ENCODE measurements at regions not wholly inside any gene's neighbourhood (a gene's known extent, or its start where the extent isn't known, plus 50 kb on each side); places are given as distances from the start of the nearest gene placed in this dataset.

DNA sequence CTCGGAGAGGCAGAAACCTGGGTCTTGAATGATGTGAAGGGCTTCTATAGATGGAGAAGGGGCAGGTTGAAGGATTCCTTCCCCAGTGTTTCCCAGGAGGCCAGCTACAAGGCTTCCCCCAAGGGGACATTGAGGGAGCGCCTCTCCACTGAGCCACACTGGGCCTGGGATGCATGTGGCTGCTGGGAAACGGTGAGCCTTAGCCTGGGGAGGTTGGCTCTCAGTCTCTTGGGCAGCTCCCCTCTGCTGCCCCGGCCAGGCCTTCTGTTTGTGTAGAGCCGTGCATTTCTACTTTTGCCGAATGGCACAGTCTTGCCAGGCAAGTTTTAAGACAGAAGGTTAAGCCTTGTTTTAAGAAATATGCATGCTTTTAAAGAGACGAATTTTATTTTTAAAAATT is 254.4 kb upstream of the POU3F1 start:
- Mint-ChIP-seq H3K4me3 (no peak overlapping the region), H3K27ac (no peak overlapping the region), H3K4me1 (no peaks in the 10 kb centered on the region), H3K36me3 (no peaks in the 10 kb centered on the region), H3K9me3 (no peaks in the 10 kb centered on the region), H3K27me3 (peaks cover 27% of the 10 kb centered on the region)
- DNase-seq (no peak), ATAC-seq (ENCODE audit: low read depth) (no peak)
- POLR2A ChIA-PET: no interaction called here

DNA sequence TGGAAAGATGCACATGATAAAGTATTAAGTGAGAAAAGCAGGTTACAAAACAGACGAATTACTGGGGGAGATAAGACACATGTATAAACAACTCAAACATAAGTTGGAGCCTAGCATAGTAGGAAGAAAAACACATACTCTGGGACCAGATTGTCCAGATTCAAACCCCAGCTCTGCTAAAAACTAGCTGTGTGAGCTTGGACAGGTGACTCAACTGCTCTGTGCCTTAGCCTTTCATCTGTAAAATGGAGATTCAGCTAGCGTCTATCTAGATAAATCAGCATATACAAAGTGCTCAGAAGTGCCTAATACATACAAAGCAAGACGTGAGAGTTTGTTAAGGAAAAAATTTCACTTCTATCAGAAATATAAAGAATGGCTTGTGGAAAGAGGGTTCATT is 254.0 kb upstream of the POU3F1 start:
- H3K9me3 Mint-ChIP-seq: no peaks in the 10 kb centered on the region
- H3K4me3 Mint-ChIP-seq: no peak overlapping the region
- no peaks in the 10 kb centered on the region for H3K4me1 Mint-ChIP-seq
- no peak for DNase-seq
- H3K27ac Mint-ChIP-seq: no peak overlapping the region
- H3K36me3 Mint-ChIP-seq: no peaks in the 10 kb centered on the region
- no peak for ATAC-seq (ENCODE audit: low read depth)
- peaks cover 25% of the 10 kb centered on the region for H3K27me3 Mint-ChIP-seq
- POLR2A ChIA-PET: no interaction called here

DNA sequence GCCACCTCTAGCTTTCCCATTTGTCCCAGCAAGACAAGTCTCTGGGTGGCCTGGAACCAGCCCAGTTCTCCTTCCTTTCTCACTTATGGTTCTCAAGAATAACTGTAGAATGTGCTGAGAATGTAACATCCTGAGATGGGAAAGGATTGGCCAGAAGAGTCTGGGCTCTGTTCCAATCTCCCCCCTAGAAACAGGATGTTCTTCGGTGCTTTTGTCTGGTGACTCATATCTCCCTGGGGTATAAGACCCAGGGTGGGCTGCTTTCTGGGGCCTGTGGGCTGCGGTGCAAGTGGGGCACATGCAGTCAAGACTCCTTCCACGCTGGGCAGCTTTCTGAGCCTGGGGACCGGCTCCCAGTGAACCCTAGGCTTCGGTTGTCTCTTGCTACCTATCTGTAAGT is 251.2 kb upstream of the POU3F1 start:
- H3K9me3 Mint-ChIP-seq: no peaks in the 10 kb centered on the region
- no peak for ATAC-seq (ENCODE audit: low read depth)
- no peak overlapping the region for H3K27ac Mint-ChIP-seq
- POLR2A ChIA-PET: no interaction called here
- no peaks in the 10 kb centered on the region for H3K4me1 Mint-ChIP-seq
- peaks cover 28% of the 10 kb centered on the region for H3K27me3 Mint-ChIP-seq
- no peak overlapping the region for H3K4me3 Mint-ChIP-seq
- H3K36me3 Mint-ChIP-seq: no peaks in the 10 kb centered on the region
- no peak for DNase-seq

DNA sequence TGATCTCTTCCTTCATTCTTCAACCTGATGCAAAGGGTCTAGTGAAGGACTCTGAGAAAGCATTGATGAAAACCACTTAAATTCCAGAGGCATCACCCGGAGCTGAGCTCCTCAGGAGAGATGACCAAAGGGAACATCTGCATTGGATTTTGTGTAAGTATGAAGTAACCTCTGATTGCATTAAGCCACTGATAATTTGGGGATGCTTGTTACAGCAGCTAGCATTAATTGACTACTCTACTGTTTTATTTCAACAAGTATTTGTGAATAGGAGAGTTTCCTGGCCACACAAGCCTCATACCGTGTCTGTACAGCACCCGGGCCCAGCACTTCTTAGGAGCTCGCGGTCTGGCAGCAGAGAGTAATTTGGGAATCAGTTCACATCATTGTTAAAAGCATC is 250.7 kb upstream of the POU3F1 start:
- H3K27me3 Mint-ChIP-seq: peaks cover 29% of the 10 kb centered on the region
- POLR2A ChIA-PET: no interaction called here

DNA sequence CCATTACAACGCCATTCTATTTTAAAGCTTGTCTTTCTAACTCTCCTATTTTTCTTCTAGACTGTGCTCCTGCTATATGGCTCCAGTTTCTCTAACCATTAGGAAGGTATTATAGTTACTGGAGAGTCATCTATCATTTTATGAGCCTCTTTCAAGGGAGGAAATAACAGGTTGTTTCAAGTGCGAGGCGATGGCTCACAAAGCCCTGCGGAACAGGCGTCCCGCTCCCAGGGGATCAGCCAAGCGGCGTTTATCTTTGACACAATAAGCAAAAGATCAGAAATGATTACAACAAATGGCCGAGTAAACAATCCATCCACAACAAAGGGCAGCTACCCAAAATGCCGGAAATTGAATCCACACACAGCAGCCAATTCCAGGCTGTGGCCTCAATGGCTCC is 249.5 kb upstream of the POU3F1 start:
- POLR2A ChIA-PET: no interaction called here
- DNase-seq: no peak
- Mint-ChIP-seq H3K4me3 (no peak overlapping the region), H3K9me3 (no peaks in the 10 kb centered on the region), H3K27ac (no peak overlapping the region), H3K4me1 (no peaks in the 10 kb centered on the region), H3K36me3 (no peaks in the 10 kb centered on the region), H3K27me3 (peaks cover 40% of the 10 kb centered on the region)
- no peak for ATAC-seq (ENCODE audit: low read depth)

More for the DNA sequence above, 250.7 kb upstream of the POU3F1 start:
- DNase-seq (no peak), ATAC-seq (ENCODE audit: low read depth) (no peak)
- Mint-ChIP-seq H3K27ac (no peak overlapping the region), H3K4me3 (no peak overlapping the region), H3K9me3 (no peaks in the 10 kb centered on the region), H3K4me1 (no peaks in the 10 kb centered on the region), H3K36me3 (no peaks in the 10 kb centered on the region)

DNA sequence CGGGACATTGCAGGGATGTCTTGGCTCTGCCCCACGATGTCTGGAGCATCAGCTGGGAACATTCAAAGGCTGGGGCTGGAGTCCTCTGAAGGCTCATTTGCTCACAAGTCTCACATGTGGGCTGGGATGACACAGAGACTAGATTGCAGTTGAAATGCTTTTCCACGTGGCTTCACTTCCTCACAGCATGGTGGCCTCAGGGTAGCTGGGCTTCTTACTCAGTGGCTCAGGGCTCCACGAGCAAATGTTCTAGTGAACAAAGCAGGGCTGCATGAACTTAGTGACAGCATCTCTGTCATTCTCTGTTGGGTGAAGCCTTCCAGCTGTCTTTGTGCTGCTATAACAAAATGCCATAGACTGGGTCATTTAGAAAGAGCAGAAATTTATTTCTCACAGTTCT is 247.0 kb upstream of the POU3F1 start:
- DNase-seq (no peak), ATAC-seq (ENCODE audit: low read depth) (no peak)
- H3K27ac Mint-ChIP-seq: no peak overlapping the region
- no peaks in the 10 kb centered on the region for H3K4me1 Mint-ChIP-seq
- H3K9me3 Mint-ChIP-seq: no peaks in the 10 kb centered on the region
- H3K36me3 Mint-ChIP-seq: no peaks in the 10 kb centered on the region
- POLR2A ChIA-PET: no interaction called here
- no peak overlapping the region for H3K4me3 Mint-ChIP-seq
- peaks cover 49% of the 10 kb centered on the region for H3K27me3 Mint-ChIP-seq

DNA sequence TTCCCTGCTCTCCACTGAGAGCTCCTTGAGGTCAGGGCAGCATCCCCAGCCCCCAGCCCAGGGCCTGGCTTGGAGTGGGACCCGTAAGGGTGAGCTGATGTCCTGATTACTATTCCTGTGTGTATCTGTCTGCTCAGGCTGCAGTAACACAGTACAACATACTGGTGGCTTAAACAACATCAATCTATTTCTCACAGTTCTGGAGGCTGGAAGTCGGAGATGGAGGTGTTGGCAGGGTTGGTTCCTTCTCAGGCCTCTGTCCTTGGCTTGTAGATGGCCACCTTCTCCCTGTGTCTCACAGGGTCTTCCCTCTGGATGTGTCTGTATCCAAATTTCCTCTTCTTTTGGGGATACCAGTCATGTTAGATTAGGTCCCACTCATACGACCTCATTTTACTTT is 246.4 kb upstream of the POU3F1 start:
- no peak for ATAC-seq (ENCODE audit: low read depth)
- Mint-ChIP-seq H3K9me3 (no peaks in the 10 kb centered on the region), H3K27me3 (peaks cover 43% of the 10 kb centered on the region), H3K4me1 (no peaks in the 10 kb centered on the region), H3K27ac (no peak overlapping the region), H3K4me3 (no peak overlapping the region), H3K36me3 (no peaks in the 10 kb centered on the region)
- no peak for DNase-seq
- POLR2A ChIA-PET: no interaction called here

DNA sequence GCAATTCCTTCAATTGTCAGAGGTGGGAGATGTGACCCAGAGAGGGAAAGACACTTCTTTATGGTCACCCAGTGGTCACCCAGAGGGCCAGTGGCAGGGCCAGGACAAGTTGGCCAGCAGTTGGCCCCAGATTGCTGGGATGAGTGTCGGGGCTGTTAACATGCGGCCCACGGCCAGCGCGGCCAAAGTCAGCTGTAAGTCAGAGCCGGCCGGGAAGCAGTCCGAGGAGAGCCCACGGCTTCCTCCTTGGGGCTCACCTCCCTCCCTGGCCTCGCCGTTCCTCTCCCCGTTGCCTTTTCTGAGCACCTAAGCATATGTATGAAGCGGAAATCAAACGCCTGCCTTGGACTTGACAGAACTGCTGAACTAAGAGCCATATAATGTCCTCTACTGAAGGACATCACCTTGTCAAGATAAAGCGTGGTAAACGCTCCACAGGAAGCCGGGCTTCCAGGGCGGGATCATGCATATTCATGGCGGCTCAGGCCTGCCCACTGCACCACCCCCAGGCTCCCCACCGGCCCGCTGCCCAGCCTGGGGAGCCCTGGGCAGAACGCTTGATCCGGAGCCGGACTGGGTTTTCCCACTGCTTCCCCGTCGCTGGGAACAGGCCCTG is 245.4 kb upstream of the POU3F1 start:
- DNase-seq (no peak), ATAC-seq (ENCODE audit: low read depth) (no peak)
- no peaks in the 10 kb centered on the region for H3K4me1 Mint-ChIP-seq
- H3K27ac Mint-ChIP-seq: no peak overlapping the region
- no peaks in the 10 kb centered on the region for H3K36me3 Mint-ChIP-seq
- H3K9me3 Mint-ChIP-seq: no peaks in the 10 kb centered on the region
- POLR2A ChIA-PET: no interaction called here
- no peak overlapping the region for H3K4me3 Mint-ChIP-seq
- peaks cover 40% of the 10 kb centered on the region for H3K27me3 Mint-ChIP-seq

DNA sequence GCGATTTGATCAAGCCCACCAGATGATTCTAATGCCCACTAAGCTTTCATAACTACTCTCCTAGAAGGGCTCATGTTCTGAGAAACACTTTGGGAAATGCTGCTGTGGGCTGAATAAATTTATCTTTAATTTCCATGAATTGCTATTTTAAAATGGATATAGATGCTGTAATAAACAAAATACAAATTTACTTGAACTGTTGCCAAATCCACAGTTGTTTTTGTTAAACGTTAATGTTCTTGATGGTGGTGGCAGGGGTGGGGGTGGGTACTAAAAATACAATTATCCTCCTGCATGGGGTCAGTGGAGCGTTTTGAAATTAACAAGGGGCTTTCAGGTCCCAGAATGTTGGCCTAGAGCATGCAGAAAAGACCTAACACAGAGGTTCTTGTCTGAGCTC is 244.7 kb upstream of the POU3F1 start:
- no peaks in the 10 kb centered on the region for H3K36me3 Mint-ChIP-seq
- POLR2A ChIA-PET: no interaction called here
- no peak overlapping the region for H3K4me3 Mint-ChIP-seq
- no peaks in the 10 kb centered on the region for H3K4me1 Mint-ChIP-seq
- H3K27me3 Mint-ChIP-seq: peaks cover 40% of the 10 kb centered on the region
- H3K9me3 Mint-ChIP-seq: no peaks in the 10 kb centered on the region
- ATAC-seq (ENCODE audit: low read depth): no peak
- H3K27ac Mint-ChIP-seq: no peak overlapping the region
- no peak for DNase-seq

DNA sequence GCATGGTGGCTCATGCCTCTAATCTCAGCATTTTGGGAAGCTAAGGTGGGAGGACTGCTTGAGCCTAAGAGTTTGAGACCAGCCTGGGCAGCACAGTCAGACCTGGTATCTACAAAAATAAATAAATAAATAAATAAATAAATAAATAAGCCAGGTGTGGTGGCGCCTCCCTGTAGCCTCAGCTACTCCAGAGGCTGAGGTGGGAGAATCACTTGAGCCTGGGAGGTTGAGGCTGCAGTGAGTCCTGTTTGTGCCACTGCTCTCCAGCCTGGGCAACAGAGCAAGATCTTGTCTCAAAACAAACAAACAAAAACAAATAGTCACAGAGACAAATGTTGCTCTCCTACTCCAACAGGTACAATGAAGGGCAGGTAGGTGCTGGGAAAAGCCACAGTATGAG is 242.4 kb upstream of the POU3F1 start:
- peaks cover 34% of the 10 kb centered on the region for H3K27me3 Mint-ChIP-seq
- DNase-seq (no peak), ATAC-seq (ENCODE audit: low read depth) (no peak)
- H3K4me3 Mint-ChIP-seq: no peak overlapping the region
- H3K36me3 Mint-ChIP-seq: no peaks in the 10 kb centered on the region
- H3K9me3 Mint-ChIP-seq: no peaks in the 10 kb centered on the region
- no peak overlapping the region for H3K27ac Mint-ChIP-seq
- POLR2A ChIA-PET: no interaction called here
- H3K4me1 Mint-ChIP-seq: no peaks in the 10 kb centered on the region

DNA sequence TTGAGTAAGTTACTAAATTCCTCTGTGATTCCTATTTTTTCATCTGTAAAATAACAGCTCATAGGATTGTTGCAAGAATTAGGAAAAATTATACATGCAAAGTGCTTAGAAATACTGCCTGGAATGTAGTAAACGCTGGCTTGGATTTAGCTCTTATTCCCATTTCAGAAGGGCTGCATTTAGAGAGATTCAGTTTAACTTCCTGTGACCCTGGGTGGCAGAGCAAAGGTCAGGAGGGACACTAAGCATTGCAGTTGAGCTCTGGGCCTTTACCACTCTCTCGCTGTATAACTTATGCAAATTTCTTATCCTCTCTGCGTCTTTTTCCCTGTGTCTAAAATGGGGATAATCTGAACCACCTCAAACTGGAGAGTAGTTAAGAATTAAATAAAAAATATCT is 241.0 kb upstream of the POU3F1 start:
- H3K4me3 Mint-ChIP-seq: no peak overlapping the region
- H3K36me3 Mint-ChIP-seq: no peaks in the 10 kb centered on the region
- H3K4me1 Mint-ChIP-seq: no peaks in the 10 kb centered on the region
- POLR2A ChIA-PET: no interaction called here
- no peak overlapping the region for H3K27ac Mint-ChIP-seq
- no peak for DNase-seq
- H3K9me3 Mint-ChIP-seq: no peaks in the 10 kb centered on the region
- peaks cover 24% of the 10 kb centered on the region for H3K27me3 Mint-ChIP-seq
- ATAC-seq (ENCODE audit: low read depth): no peak

DNA sequence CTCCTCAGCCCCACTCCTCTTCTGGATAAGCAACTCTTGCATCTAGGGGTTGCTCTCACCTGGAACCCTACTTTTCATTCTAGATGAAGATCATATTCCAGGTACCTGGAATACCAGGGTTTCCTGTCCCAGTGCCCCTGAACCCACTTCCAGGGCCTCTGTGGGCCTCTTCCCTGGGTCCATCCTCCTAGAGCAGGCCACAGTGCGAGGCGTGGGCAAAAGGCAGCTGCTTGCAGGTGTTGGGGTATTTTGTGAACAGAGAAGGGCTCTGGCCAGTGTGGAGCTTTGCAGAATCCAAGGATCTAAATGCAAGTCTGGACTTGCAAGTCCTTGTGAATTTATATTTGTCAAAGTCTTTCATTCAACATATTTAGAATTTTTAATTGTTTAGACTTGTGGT is 240.4 kb upstream of the POU3F1 start:
- POLR2A ChIA-PET: no interaction called here
- H3K4me3 Mint-ChIP-seq: no peak overlapping the region
- H3K27me3 Mint-ChIP-seq: peaks cover 20% of the 10 kb centered on the region
- no peak overlapping the region for H3K27ac Mint-ChIP-seq
- DNase-seq (no peak), ATAC-seq (ENCODE audit: low read depth) (no peak)
- no peaks in the 10 kb centered on the region for H3K9me3 Mint-ChIP-seq
- no peaks in the 10 kb centered on the region for H3K4me1 Mint-ChIP-seq
- no peaks in the 10 kb centered on the region for H3K36me3 Mint-ChIP-seq

DNA sequence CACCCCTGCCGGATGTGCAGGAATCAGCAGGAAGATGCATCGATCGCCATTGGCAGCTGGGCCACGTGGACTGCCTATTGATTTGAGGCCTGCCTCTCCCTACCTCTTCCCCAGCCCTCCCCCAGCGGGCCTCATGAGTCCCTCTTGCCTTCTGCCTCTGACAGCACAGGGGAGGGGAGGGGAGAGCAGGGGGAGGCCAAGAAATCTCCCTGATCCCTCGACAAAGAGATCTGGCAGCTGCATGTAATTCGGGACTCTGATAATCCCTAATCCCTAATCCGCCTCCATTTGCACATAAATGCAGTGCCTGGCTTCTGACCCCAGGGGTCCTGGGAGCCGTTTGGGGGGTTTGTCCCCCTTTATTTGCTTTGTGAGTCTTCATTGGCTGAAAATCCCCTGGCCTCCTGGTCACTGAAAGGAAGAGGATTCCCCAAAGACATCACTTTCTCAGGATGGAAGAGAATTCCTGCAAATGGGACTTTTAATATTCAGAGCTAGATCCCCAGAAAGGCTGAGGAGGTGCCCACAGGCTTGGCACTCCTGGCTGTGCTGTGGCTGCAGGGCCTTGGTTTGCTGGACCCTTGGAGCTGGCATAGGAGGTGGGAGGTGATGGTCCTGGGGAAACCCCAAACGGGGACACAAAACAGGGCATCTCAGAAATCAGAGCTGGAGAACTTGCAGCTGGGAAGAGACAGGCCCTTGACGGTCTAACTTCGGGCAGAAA is 239.4 kb upstream of the POU3F1 start:
- Mint-ChIP-seq H3K4me1 (no peaks in the 10 kb centered on the region), H3K9me3 (no peaks in the 10 kb centered on the region), H3K36me3 (no peaks in the 10 kb centered on the region), H3K27ac (no peak overlapping the region), H3K4me3 (no peak overlapping the region), H3K27me3 (peaks cover 10% of the 10 kb centered on the region)
- ATAC-seq (ENCODE audit: low read depth) (no peak), DNase-seq (no peak)
- POLR2A ChIA-PET: no interaction called here

DNA sequence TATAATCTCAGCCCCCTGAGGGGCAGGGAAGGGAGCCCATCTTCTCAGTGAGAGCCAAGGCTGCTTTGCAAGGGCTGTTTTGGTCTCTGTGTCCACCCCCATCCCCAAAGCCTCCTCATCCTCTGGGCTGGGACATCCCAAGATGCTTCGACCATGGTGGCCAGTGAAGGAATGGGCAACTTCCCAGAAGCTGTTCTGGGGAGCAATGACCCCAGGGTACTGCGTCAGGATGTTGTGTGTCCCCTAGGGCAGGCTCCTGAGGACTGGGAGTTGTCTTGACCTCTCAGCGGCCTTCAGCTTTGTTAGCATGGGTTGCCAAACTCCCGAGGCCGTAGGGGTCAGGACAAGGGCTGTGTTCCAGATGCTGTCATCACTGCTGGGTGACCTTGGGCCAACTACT is 238.4 kb upstream of the POU3F1 start:
- Mint-ChIP-seq H3K4me3 (no peak overlapping the region), H3K4me1 (no peaks in the 10 kb centered on the region), H3K9me3 (peaks cover 4% of the 10 kb centered on the region), H3K27me3 (peaks cover 7% of the 10 kb centered on the region), H3K36me3 (no peaks in the 10 kb centered on the region), H3K27ac (no peak overlapping the region)
- no peak for DNase-seq
- POLR2A ChIA-PET: no interaction called here
- no peak for ATAC-seq (ENCODE audit: low read depth)

Data from activated naive CD8-positive, alpha-beta T cell treated with anti-CD3 and anti-CD28 coated beads, Interleukin-2, amount 10 ng/mL, durations not matched to agents 7 days and 5 days (primary cell).